ENCODE measurements at regions not wholly inside any gene's neighbourhood (a gene's known extent, or its start where the extent isn't known, plus 50 kb on each side); places are given as distances from the start of the nearest gene placed in this dataset.

GRCh38 chr7:25758559-25758958, 393.4 kb upstream of the NFE2L3 start:
- peaks cover 4% of the 10 kb centered on the region for H3K27me3 ChIP-seq (ENCODE audit: insufficient read depth, poor library complexity, severe bottlenecking)
- H3K27ac ChIP-seq (replicated peaks) = no peak overlapping the region
- TF ChIP-seq SPI1 (IDR thresholded peaks at IDR 0.05; ENCODE audit: borderline replicate concordance, low read depth) (no peak), CTCF (IDR thresholded peaks at IDR 0.05; ENCODE audit: insufficient read depth, low read length) (no peak), GABPA (IDR thresholded peaks at IDR 0.05; ENCODE audit: low read depth) (no peak), REST (IDR thresholded peaks at IDR 0.05; ENCODE audit: insufficient replicate concordance, low read depth) (no peak), POLR2AphosphoS5 (IDR thresholded peaks at IDR 0.05; ENCODE audit: low read depth) (no peak)
- no peak overlapping the region for H3K4me3 ChIP-seq (replicated peaks; ENCODE audit: insufficient read depth, low read length)
- DNase-seq (ENCODE audit: low read depth in 1 of 2, low spot score in 1 of 2) = no peak

- Histone ChIP-seq H3K27me3 (ENCODE audit: insufficient read depth, poor library complexity, severe bottlenecking) (peaks cover 4% of the 10 kb centered on the region), H3K4me3 (replicated peaks; ENCODE audit: insufficient read depth, low read length) (no peak overlapping the region), H3K27ac (replicated peaks) (no peak overlapping the region)
- DNase-seq (ENCODE audit: low read depth in 1 of 2, low spot score in 1 of 2) = no peak
- TF ChIP-seq GABPA (IDR thresholded peaks at IDR 0.05; ENCODE audit: low read depth) = no peak
- TF ChIP-seq REST (IDR thresholded peaks at IDR 0.05; ENCODE audit: insufficient replicate concordance, low read depth) = no peak
- no peak for TF ChIP-seq SPI1 (IDR thresholded peaks at IDR 0.05; ENCODE audit: borderline replicate concordance, low read depth)
- TF ChIP-seq CTCF (IDR thresholded peaks at IDR 0.05; ENCODE audit: insufficient read depth, low read length) = no peak
- no peak for TF ChIP-seq POLR2AphosphoS5 (IDR thresholded peaks at IDR 0.05; ENCODE audit: low read depth)
These were observed 392.7 kb upstream of the NFE2L3 start for GRCh38 chr7:25759286-25759685.

GRCh38 chr7:25759748-25760147, 392.2 kb upstream of the NFE2L3 start:
- DNase-seq (ENCODE audit: low read depth in 1 of 2, low spot score in 1 of 2) = no peak
- H3K4me3 ChIP-seq (replicated peaks; ENCODE audit: insufficient read depth, low read length) = no peak overlapping the region
- H3K27ac ChIP-seq (replicated peaks) = no peak overlapping the region
- TF ChIP-seq SPI1 (IDR thresholded peaks at IDR 0.05; ENCODE audit: borderline replicate concordance, low read depth) = no peak
- TF ChIP-seq GABPA (IDR thresholded peaks at IDR 0.05; ENCODE audit: low read depth) = no peak
- no peak for TF ChIP-seq CTCF (IDR thresholded peaks at IDR 0.05; ENCODE audit: insufficient read depth, low read length)
- no peak for TF ChIP-seq REST (IDR thresholded peaks at IDR 0.05; ENCODE audit: insufficient replicate concordance, low read depth)
- no peak for TF ChIP-seq POLR2AphosphoS5 (IDR thresholded peaks at IDR 0.05; ENCODE audit: low read depth)
- H3K27me3 ChIP-seq (ENCODE audit: insufficient read depth, poor library complexity, severe bottlenecking) = peaks cover 4% of the 10 kb centered on the region

Data from HL-60 (cell line).